Tibial artery (tissue), 4 donors: ENCODE measurements at regions not wholly inside any gene's neighbourhood (a gene's known extent, or its start where the extent isn't known, plus 50 kb on each side); places are given as distances from the start of the nearest gene placed in this dataset.

Experiments
- DNase-seq, 2 donors: peaks; one replicate each; pipeline ENCODE4 v3.0.0-alpha.2; 2019
- H3K27ac ChIP-seq, 2 donors: fragments of 200-600 bp; sonication (generic) in 1 of 2; 1 replicate in 1 of 2; 2 replicates in 1 of 2; pipeline ENCODE4 v1.5.1; 2018 to 2019; ENCODE audit warnings: mild to moderate bottlenecking in 1 of 2
- H3K27me3 ChIP-seq, 2 donors: fragments of 200-600 bp; sonication (generic) in 1 of 2; one replicate each; pipeline versions ENCODE4 v1.5.1 to v1.6.0; 2016 to 2019
- H3K36me3 ChIP-seq, 3 donors: fragments of 200-600 bp; sonication (generic) in 2 of 3; one replicate each; pipeline ENCODE4 v1.5.1; 2016 to 2019; ENCODE audit warnings: mild to moderate bottlenecking in 2 of 3
- H3K4me1 ChIP-seq, 4 donors: fragments of 200-600 bp; sonication (generic) in 2 of 4; 1 replicate in 3 of 4; 2 replicates in 1 of 4; pipeline ENCODE4 v1.5.1; 2016 to 2019
- H3K4me3 ChIP-seq, 2 donors: fragments of 200-600 bp; sonication (generic) in 1 of 2; 1 replicate in 1 of 2; 2 replicates in 1 of 2; pipeline ENCODE4 v1.5.1; 2018 to 2019; ENCODE audit warnings: mild to moderate bottlenecking in 2 of 2
- H3K9me3 ChIP-seq, 3 donors: fragments of 200-600 bp; sonication (generic) in 1 of 3; one replicate each; pipeline ENCODE4 v1.5.1; 2016 to 2019
- intact Hi-C: fragments of 100-400 bp; cut with DNase I; formaldehyde crosslinking; loops from one replicate; pipeline ENCODE4 v1.15.0; 2023; ENCODE audit warnings: low total_unique reads
- TF ChIP-seq, protein P1 (sequence below), 2 experiments: fragments of 200-600 bp in 1 of 2; fragments of 450-650 bp in 1 of 2; IDR thresholded peaks; one replicate each; pipeline ENCODE4 v1.5.1; 2017 to 2019; ENCODE audit warnings: antibody characterized with exemption in 2 of 2, mild to moderate bottlenecking in 1 of 2, moderate library complexity in 1 of 2

DNA sequence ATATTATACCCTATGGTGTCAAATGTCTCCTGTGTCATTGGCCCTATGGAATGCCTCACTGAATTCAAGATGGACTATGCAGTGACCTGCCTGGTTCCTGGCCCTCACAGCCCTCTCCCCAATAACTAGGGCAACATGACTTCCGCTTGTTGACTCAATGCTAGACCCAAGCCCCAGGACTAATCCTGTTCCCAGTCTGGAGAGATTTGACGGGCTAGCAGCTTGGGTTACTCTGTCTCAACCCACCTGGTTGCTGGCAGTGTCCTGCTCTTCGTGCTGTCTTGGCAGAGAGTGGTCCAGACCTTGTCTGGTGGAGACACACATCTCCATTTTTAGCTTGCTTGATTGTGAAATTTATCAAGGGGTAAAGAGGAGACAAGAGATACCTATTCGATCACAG, 135.8 kb upstream of the HES1 start:
- no peak for DNase-seq
- Histone ChIP-seq H3K4me1 (peaks cover 5 to 48% (median 35%) of the 10 kb centered on the region in 4 donors), H3K9me3 (no peaks in the 10 kb centered on the region), H3K4me3 (no peak overlapping the region), H3K36me3 (no peaks in the 10 kb centered on the region), H3K27me3 (peaks cover 0 to 15% of the 10 kb centered on the region in 2 donors), H3K27ac (no peak overlapping the region)
- TF ChIP-seq, protein P1, sequence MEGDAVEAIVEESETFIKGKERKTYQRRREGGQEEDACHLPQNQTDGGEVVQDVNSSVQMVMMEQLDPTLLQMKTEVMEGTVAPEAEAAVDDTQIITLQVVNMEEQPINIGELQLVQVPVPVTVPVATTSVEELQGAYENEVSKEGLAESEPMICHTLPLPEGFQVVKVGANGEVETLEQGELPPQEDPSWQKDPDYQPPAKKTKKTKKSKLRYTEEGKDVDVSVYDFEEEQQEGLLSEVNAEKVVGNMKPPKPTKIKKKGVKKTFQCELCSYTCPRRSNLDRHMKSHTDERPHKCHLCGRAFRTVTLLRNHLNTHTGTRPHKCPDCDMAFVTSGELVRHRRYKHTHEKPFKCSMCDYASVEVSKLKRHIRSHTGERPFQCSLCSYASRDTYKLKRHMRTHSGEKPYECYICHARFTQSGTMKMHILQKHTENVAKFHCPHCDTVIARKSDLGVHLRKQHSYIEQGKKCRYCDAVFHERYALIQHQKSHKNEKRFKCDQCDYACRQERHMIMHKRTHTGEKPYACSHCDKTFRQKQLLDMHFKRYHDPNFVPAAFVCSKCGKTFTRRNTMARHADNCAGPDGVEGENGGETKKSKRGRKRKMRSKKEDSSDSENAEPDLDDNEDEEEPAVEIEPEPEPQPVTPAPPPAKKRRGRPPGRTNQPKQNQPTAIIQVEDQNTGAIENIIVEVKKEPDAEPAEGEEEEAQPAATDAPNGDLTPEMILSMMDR (IDR thresholded peaks at IDR 0.05), result no peak
- intact Hi-C loops, result loop anchor here (5.0 kb wide), 3 partner anchors 62 to 317 kb away; no protein-coding TSS in a partner anchor

DNA sequence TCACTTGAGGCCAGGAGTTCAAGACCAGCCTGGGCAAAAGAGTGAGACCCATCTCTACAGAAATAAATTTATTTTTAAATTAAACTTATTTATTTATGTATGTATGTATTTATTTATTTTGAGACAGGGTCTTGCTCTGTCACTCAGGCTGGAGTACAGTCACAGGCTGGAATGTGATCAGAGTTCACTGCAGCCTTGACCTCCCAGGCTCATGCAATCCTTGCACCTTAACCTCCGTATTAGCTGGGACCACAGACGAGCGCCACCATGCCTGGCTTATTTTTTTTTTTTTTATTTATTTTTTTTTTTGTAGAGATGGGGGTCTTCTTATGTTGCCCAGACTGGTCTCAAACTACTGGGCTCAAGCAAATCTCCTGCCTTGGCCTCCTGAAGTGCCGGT, 135.2 kb upstream of the HES1 start:
- intact Hi-C loops, result loop anchor here (5.0 kb wide), 3 partner anchors 62 to 317 kb away; no protein-coding TSS in a partner anchor
- no peak overlapping the region for H3K4me3 ChIP-seq
- H3K36me3 ChIP-seq, result no peaks in the 10 kb centered on the region
- DNase-seq, result no peak
- H3K27ac ChIP-seq, result no peak overlapping the region
- peaks cover 5 to 48% (median 35%) of the 10 kb centered on the region in 4 donors for H3K4me1 ChIP-seq
- TF ChIP-seq, protein P1 (IDR thresholded peaks at IDR 0.05), result no peak
- H3K27me3 ChIP-seq, result peaks cover 0 to 11% of the 10 kb centered on the region in 2 donors
- H3K9me3 ChIP-seq, result no peaks in the 10 kb centered on the region

DNA sequence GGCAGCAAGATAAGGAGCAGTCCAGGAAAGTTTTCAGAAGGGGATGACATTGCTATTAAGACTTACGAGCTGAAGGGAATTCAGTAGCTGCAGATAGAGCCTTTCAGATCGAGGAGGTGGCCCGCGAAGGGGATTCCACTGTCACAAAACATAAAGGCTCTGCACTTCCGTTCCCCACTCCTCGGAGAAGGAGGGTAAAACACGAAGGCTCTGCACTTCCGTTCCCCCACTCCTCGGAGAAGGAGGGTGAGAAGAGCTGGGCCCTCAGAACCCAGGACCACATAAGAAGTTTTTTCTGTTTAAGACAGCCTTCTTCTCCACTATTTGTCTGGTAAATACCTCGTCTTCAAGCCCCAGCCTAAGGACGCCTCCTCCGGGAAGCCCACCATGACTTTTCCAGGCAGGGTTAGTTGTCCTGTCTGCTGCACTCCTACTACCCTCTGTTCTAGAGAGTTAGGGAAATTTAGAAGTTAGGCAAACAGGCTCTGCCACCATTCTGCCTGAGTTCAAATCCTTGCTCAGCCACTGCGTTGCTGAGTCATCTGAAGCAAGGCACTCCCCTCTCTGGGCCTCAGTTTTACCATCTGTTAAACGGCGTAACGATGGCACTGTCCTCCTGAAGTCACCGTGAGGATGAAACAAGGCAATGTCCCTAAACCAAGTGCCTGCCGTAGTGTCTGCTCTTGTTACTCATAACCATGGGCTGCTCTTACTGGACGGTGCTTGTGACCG, 134.1 kb upstream of the HES1 start:
- H3K27ac ChIP-seq, result peak overlapping the region; percentile 60 to 85
- no peaks in the 10 kb centered on the region for H3K9me3 ChIP-seq
- intact Hi-C loops, result loop anchor here (2.0 to 5.0 kb wide), 4 partner anchors 60 to 315 kb away; no protein-coding TSS in a partner anchor
- no peaks in the 10 kb centered on the region for H3K36me3 ChIP-seq
- no peak for DNase-seq
- H3K27me3 ChIP-seq, result peaks cover 0 to 7% of the 10 kb centered on the region in 2 donors
- TF ChIP-seq, protein P1 (IDR thresholded peaks at IDR 0.05), result no peak
- no peak overlapping the region for H3K4me3 ChIP-seq
- peaks cover 5 to 43% (median 32%) of the 10 kb centered on the region in 4 donors for H3K4me1 ChIP-seq

DNA sequence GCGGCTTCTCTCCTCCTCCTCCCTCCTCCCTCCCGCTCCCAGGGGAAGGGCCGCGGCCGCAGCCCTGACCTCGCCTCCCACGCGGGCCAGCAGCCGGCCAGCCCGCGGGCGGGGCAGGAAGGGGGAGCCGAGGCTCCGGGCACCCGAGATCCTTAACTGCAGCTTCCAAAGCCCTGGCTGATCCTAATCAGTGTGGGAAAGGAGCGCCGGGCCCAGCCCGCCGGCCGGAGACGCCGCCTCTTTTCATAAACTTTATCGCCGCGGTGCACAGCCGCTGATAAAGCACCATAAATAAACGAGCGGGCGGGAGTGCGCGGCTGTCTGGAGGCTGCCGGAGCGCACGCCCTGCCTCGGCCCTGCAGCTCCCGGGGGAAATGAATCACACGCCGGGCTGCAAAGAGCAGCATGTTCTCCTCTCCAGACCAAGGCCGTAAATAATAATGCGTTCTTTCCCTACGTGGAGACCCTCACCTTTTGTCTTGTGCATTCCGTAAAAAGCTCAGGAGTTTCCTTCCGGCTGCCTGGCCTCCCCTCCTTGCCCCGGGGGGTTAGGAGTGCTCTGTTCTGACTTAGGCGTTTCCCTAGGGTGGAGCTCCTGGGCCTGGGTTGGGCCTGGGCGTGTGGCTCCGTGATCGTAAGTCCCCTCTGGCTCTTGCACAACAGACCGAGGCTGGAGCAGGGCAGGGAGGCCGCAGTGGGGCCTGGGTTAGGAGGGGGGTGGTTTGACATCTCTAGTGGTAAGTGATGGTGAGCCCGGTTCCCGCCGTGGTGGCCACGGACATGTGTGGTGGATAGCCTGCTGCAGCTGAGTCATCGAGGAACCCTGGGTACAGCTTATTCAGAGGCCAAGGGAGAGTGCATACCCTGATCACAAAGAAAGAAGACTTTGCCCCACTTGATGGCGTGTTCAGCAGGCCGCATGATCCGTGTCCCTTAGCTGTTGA, 132.6 kb upstream of the HES1 start:
- peak; percentile 96 to 98 for DNase-seq
- Histone ChIP-seq H3K36me3 (no peaks in the 10 kb centered on the region), H3K27ac (peak overlapping the region; percentile 60 to 85), H3K4me1 (peaks cover 5 to 28% (median 19%) of the 10 kb centered on the region in 4 donors), H3K4me3 (peak overlapping the region; percentile 36 to 48), H3K27me3 (peaks cover 0 to 22% of the 10 kb centered on the region in 2 donors), H3K9me3 (no peaks in the 10 kb centered on the region)
- intact Hi-C loops, result loop anchor here (2.0 to 5.0 kb wide), 4 partner anchors 59 to 314 kb away; no protein-coding TSS in a partner anchor
- TF ChIP-seq, protein P1 (IDR thresholded peaks at IDR 0.05), result no peak

DNA sequence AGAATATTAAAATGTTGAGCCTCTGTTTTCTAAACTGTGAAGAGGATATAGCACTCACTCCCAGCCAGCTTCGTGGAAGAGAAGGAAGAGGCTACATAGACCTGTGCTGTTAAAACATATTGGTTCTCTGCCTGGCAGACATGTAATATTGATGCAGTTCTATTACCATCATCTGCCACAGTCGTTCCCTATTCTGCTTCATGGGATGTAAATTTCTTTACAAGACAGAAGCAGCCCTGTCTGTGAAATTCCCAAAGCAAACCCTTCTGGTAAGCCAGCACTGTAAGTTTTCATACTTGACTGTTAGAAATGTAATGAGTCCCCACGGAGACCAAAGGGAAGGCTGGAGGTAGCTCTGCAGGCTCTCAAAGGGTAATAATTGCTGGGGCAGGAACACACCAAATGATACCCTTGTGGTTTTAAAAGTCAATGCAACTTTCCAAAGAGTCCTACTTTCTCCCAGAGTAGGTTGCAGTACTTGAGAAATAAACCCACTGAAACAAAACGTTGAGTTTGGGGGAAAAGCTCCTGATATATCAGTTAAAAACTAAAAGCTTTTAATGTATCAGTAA, 129.9 kb upstream of the HES1 start:
- Histone ChIP-seq H3K9me3 (no peaks in the 10 kb centered on the region), H3K4me1 (peaks cover 5 to 25% (median 19%) of the 10 kb centered on the region in 4 donors), H3K27me3 (peaks cover 0 to 40% of the 10 kb centered on the region in 2 donors), H3K4me3 (no peak overlapping the region), H3K27ac (no peak overlapping the region), H3K36me3 (no peaks in the 10 kb centered on the region)
- TF ChIP-seq, protein P1 (IDR thresholded peaks at IDR 0.05), result no peak
- intact Hi-C loops, result no loop called here
- no peak for DNase-seq
